MM.1S (cell line): ENCODE measurements at regions not wholly inside any gene's neighbourhood (a gene's known extent, or its start where the extent isn't known, plus 50 kb on each side); places are given as distances from the start of the nearest gene placed in this dataset.

ENCODE experiments used
- CTCF ChIP-seq: fragments of 300-600 bp; sonication (generic); IDR thresholded peaks from 2 replicates; pipeline ENCODE4 v1.5.1; 2016; ENCODE audit warnings: antibody characterized with exemption, low read length, mixed read lengths
- EZH2 ChIP-seq: fragments of 300-600 bp; sonication (generic); optimal IDR thresholded peaks from 2 replicates; pipeline ENCODE3; 2017; ENCODE audit warnings: low read depth, mild to moderate bottlenecking, antibody characterized with exemption, low read length, mixed read lengths
- EZH2phosphoT487 ChIP-seq: fragments of 300-600 bp; sonication (generic); IDR thresholded peaks from 2 replicates; pipeline ENCODE4 v1.6.1; 2018; ENCODE audit warnings: antibody characterized with exemption, low read length

GRCh38 chr14:78005325-78005724 is 164.8 kb upstream of the NRXN3 start:
- no peak for TF ChIP-seq CTCF
- TF ChIP-seq EZH2 = no peak
- TF ChIP-seq EZH2phosphoT487 = no peak
